Right cardiac atrium (tissue), 5 donors: ENCODE measurements at regions not wholly inside any gene's neighbourhood (a gene's known extent, or its start where the extent isn't known, plus 50 kb on each side); places are given as distances from the start of the nearest gene placed in this dataset.

ENCODE experiments used
- ATAC-seq, 2 donors: fragments of 200-7000 bp; cut with Tn5 transposase; one replicate each; pipeline versions ENCODE4 v1.8.0 to v1.9.1; 2020; ENCODE audit warnings: moderate library complexity in 2 of 2, mild to moderate bottlenecking in 1 of 2
- DNase-seq, 3 donors: peaks; one replicate each; pipeline ENCODE4 v3.0.0-alpha.2; 2020
- H3K27ac ChIP-seq: one replicate; pipeline ENCODE4 v1.5.1; 2013; ENCODE audit warnings: mild to moderate bottlenecking, low read length, control low read depth, moderate library complexity
- H3K27me3 ChIP-seq: one replicate; pipeline ENCODE4 v1.6.1; 2013; ENCODE audit not compliant: control insufficient read depth, insufficient read depth
- H3K4me1 ChIP-seq: one replicate; pipeline ENCODE4 v1.6.1; 2013; ENCODE audit warnings: low read length; ENCODE audit not compliant: control insufficient read depth, insufficient read depth
- H3K4me3 ChIP-seq: one replicate; pipeline ENCODE4 v1.5.1; 2013; ENCODE audit warnings: low read length, control low read depth
- H3K9me3 ChIP-seq: one replicate; pipeline ENCODE4 v1.6.1; 2013; ENCODE audit warnings: low read length; ENCODE audit not compliant: control insufficient read depth
- WGBS: extraction: QIAGEN DNeasy Blood & Tissue Kit; methylation state at CpG from one replicate; pipeline ENCODE4 v1.1.7; 2013; 5-methylcytosine and 5-hydroxymethylcytosine counted together
- intact Hi-C, 4 donors: fragments of 100-400 bp; cut with DNase I; formaldehyde crosslinking; loops; one replicate each; pipeline versions ENCODE4 v1.11.0 to v1.14.0; 2022 to 2023
- donor health status: healthy with polysubstance abuse.
- donor health status: DM: no; HTN: yes; CAD: no.
- donor health status: DM: no; HTN: no; CAD: no.
- donor health status: DM: no; HTN: yes; CAD: no; lungs with severe emphysema.
- donor health status: DM: yes; HTN: yes; CAD: no.

- no peak for ATAC-seq
These were observed 50.3 kb upstream of the OSBPL11 start for GRCh38 chr3:125645616-125646015.

DNA sequence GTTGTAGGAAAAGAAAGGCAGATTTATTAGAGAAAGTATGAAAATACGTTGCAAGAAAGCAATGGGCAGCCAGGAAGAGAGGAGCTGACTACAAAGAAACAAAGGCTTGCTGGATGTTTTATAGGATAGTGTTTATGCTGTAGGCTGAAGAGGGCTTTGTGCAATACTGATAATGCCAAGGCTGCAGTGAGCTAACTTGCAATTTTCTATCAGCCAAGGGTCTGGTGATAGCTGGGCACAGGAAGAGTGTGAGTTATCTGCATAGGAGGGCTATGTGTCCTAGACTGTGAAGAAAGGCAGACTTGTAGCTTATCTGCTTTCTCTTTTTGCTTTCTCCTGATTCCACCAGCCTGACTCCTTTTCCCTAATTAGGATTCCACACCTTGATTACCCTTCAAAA lies 51.3 kb upstream of the OSBPL11 start:
- H3K27me3 ChIP-seq = no peaks in the 10 kb centered on the region
- H3K27ac ChIP-seq = no peak overlapping the region
- H3K4me1 ChIP-seq = peaks cover 3% of the 10 kb centered on the region
- WGBS = 71% methylated on average over 1 of the region's 1 CpG
- intact Hi-C loops = no loop called here
- no peak for DNase-seq
- H3K4me3 ChIP-seq = no peak overlapping the region
- ATAC-seq = no peak
- H3K9me3 ChIP-seq = no peaks in the 10 kb centered on the region

More at GRCh38 chr3:125645616-125646015, 50.3 kb upstream of the OSBPL11 start:
- intact Hi-C loops = no loop called here
- Histone ChIP-seq H3K4me3 (no peak overlapping the region), H3K27ac (no peak overlapping the region), H3K9me3 (no peaks in the 10 kb centered on the region), H3K4me1 (peaks cover 3% of the 10 kb centered on the region), H3K27me3 (no peaks in the 10 kb centered on the region)
- no peak for DNase-seq
- 88% methylated on average over 2 of the region's 2 CpGs for WGBS

DNA sequence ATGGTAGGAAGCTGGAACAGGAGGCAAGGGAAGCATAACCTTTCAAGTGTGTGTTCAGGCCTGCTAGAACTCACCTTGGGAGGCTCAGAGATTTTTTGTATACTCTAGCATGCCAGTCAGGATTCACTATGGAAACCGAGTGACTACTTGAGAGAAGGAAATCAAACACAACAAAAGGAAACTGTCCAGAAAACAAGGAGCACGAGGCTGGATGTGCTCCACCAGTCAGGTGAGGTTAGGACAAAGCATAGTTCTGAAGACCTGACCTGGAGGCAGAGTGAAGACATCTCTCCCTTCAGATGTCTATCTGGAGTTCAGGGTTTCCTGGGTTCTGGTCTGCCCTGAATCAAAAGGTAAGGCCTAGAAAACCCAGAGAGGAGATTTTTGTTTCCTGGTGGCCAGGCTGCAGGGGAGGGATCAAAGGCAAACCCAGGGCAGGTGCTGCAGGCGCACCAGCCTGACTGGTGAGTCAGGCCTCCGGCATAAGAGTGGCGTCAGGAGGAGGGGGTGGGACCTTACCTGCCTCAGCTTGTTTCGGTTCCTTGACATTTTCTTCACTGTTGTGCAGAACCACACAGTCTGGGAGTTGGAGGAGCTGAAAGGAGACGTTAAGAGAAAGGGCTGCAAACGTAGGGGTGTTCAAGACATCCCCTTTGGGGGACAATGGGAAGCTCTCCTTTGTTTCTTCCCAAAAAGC lies 52.2 kb upstream of the OSBPL11 start:
- intact Hi-C loops = no loop called here
- Histone ChIP-seq H3K27ac (no peak overlapping the region), H3K4me3 (no peak overlapping the region), H3K27me3 (no peaks in the 10 kb centered on the region), H3K9me3 (no peaks in the 10 kb centered on the region), H3K4me1 (peaks cover 3% of the 10 kb centered on the region)
- WGBS = 78% methylated on average over 8 of the region's 8 CpGs
- no peak for DNase-seq
- no peak for ATAC-seq

GRCh38 chr3:125651244-125651643 lies 55.9 kb upstream of the OSBPL11 start:
- Histone ChIP-seq H3K27me3 (no peaks in the 10 kb centered on the region), H3K4me1 (no peaks in the 10 kb centered on the region), H3K4me3 (no peak overlapping the region), H3K9me3 (no peaks in the 10 kb centered on the region), H3K27ac (no peak overlapping the region)
- DNase-seq (no peak), ATAC-seq (no peak)
- intact Hi-C loops = no loop called here
- WGBS = 85% methylated on average over 5 of the region's 5 CpGs

DNA sequence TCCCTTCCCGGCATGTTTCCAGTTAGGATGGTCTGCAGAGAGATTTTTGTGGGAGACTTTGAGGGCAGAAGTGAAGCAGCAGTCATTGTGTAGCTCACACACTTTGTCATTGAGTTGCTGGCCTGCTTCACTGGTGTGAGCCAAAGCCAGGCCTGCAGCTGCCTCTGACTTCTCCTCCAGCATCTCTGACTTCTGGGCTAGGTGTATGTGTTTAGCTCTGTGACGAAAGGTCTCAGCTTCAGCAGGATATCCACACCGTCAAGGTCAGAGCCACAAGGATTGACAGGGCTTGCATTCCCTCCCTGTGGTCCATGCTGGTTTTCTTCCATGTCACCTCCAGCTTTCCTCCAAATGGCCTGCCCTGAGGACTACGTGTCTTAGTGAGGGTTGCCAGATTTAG lies 57.1 kb upstream of the OSBPL11 start:
- H3K27me3 ChIP-seq = no peaks in the 10 kb centered on the region

GRCh38 chr3:125654526-125654925 lies 59.2 kb upstream of the OSBPL11 start:
- no peak for ATAC-seq
- WGBS = 90% methylated on average over 1 of the region's 1 CpG
- no peaks in the 10 kb centered on the region for H3K9me3 ChIP-seq
- H3K4me1 ChIP-seq = no peaks in the 10 kb centered on the region
- DNase-seq = no peak
- H3K27me3 ChIP-seq = no peaks in the 10 kb centered on the region
- intact Hi-C loops = no loop called here
- no peak overlapping the region for H3K27ac ChIP-seq
- no peak overlapping the region for H3K4me3 ChIP-seq

More for the DNA sequence above, 57.1 kb upstream of the OSBPL11 start:
- Histone ChIP-seq H3K4me3 (no peak overlapping the region), H3K9me3 (no peaks in the 10 kb centered on the region), H3K4me1 (no peaks in the 10 kb centered on the region), H3K27ac (no peak overlapping the region)
- no peak for DNase-seq
- intact Hi-C loops = no loop called here
- 63% methylated on average over 4 of the region's 4 CpGs for WGBS
- ATAC-seq = no peak

- no peak overlapping the region for H3K4me3 ChIP-seq
- H3K27ac ChIP-seq = no peak overlapping the region
- no peaks in the 10 kb centered on the region for H3K27me3 ChIP-seq
- intact Hi-C loops = no loop called here
- no peaks in the 10 kb centered on the region for H3K4me1 ChIP-seq
- ATAC-seq (no peak), DNase-seq (no peak)
- 93% methylated on average over 2 of the region's 2 CpGs for WGBS
- H3K9me3 ChIP-seq = no peaks in the 10 kb centered on the region
These were observed 67.4 kb upstream of the OSBPL11 start for GRCh38 chr3:125662675-125663074.

DNA sequence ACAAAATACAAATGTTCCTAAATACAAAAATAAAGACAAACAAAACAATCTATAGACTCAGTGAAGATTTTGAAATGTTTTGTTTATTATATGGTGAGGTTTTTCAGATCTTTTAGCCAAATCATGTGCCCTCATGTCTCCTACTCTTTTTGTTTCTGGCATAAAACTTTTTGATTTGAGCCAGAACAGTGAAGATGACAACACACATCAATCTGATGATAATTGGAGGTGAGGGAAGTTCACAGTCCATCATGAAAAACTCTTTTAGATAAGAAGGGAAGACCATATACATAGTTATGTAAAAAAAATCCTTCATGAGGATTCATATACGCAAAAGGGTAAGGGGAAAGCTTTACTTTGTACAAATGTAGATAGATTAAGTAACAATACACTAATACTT lies 75.1 kb upstream of the OSBPL11 start:
- WGBS = 88% methylated on average over 1 of the region's 1 CpG
- ATAC-seq (no peak), DNase-seq (no peak)
- Histone ChIP-seq H3K9me3 (no peaks in the 10 kb centered on the region), H3K27me3 (no peaks in the 10 kb centered on the region), H3K4me1 (no peaks in the 10 kb centered on the region), H3K4me3 (no peak overlapping the region), H3K27ac (no peak overlapping the region)
- intact Hi-C loops = no loop called here

DNA sequence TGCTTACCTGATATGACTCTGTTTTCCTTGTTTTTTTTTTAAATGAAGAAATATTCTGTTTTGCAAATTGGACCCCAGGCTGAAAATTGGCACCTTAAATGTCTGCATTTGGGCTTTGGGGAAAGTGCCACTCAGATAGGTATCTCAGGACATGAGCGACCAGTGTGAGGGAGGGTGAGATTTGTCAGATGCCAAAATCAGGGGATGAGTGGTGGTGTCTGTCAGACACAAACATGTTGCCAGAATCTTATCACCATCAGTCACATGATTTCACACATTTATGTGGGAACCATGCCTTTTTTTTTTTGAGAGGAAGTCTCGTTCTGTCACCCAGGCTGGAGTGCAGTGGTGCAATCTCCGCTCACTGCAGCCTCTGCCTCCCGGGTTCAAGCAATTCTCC lies 75.6 kb upstream of the OSBPL11 start:
- intact Hi-C loops = no loop called here
- no peak for DNase-seq

GRCh38 chr3:125671461-125672243 lies 76.4 kb upstream of the OSBPL11 start:
- no peak for DNase-seq
- intact Hi-C loops = no loop called here
- Histone ChIP-seq H3K27me3 (no peaks in the 10 kb centered on the region), H3K4me1 (no peaks in the 10 kb centered on the region), H3K9me3 (no peaks in the 10 kb centered on the region), H3K4me3 (no peak overlapping the region), H3K27ac (no peak overlapping the region)
- 89% methylated on average over 39 of the region's 39 CpGs for WGBS
- peak; percentile 35 to 43 for ATAC-seq

More for the DNA sequence above, 75.6 kb upstream of the OSBPL11 start:
- no peak for ATAC-seq
- Histone ChIP-seq H3K27ac (no peak overlapping the region), H3K4me1 (no peaks in the 10 kb centered on the region), H3K4me3 (no peak overlapping the region), H3K9me3 (no peaks in the 10 kb centered on the region), H3K27me3 (no peaks in the 10 kb centered on the region)
- WGBS = 67% methylated on average over 4 of the region's 4 CpGs

GRCh38 chr3:125675791-125676190 lies 80.5 kb upstream of the OSBPL11 start:
- no peaks in the 10 kb centered on the region for H3K27me3 ChIP-seq
- ATAC-seq (no peak), DNase-seq (no peak)
- no peak overlapping the region for H3K4me3 ChIP-seq
- H3K4me1 ChIP-seq = no peaks in the 10 kb centered on the region
- no peak overlapping the region for H3K27ac ChIP-seq
- no peaks in the 10 kb centered on the region for H3K9me3 ChIP-seq
- 56% methylated on average over 4 of the region's 4 CpGs for WGBS
- intact Hi-C loops = no loop called here
